ENCODE measurements at regions not wholly inside any gene's neighbourhood (a gene's known extent, or its start where the extent isn't known, plus 50 kb on each side); places are given as distances from the start of the nearest gene placed in this dataset.

DNA sequence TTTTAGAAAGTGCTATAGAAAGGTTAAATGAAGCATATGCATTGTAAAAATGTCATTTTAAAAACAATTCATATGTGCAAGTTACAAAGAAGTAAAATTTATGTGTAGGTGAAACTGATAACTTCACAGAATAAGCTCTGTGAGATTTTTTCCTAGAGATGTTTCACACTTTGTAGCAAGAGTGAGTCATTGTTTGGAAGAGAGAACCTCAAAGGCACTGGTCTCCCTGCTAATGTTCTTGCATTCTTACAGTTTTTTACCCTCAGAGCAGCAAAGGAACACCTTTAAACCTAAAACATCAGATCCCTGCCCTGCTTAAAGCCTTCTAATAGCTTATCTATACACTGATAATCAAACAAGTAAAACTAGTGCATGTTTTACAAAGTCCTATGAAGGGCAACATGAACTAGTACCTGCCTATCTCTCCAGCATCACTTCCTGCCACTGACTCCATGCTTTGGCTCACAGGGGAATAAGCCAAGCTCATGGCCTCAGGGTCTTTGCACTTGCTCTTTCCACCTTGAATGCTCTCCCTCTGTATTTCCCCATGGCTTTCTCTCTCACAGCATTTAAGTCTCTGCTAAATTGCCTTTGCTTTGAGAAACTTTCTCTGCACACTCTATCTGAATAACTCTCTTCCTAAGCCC is 997.0 kb downstream of the GATA3 start:
- no peak for TF ChIP-seq EZH2 (IDR thresholded peaks at IDR 0.05; ENCODE audit: insufficient read depth, low read length)
- TF ChIP-seq, protein P1, sequence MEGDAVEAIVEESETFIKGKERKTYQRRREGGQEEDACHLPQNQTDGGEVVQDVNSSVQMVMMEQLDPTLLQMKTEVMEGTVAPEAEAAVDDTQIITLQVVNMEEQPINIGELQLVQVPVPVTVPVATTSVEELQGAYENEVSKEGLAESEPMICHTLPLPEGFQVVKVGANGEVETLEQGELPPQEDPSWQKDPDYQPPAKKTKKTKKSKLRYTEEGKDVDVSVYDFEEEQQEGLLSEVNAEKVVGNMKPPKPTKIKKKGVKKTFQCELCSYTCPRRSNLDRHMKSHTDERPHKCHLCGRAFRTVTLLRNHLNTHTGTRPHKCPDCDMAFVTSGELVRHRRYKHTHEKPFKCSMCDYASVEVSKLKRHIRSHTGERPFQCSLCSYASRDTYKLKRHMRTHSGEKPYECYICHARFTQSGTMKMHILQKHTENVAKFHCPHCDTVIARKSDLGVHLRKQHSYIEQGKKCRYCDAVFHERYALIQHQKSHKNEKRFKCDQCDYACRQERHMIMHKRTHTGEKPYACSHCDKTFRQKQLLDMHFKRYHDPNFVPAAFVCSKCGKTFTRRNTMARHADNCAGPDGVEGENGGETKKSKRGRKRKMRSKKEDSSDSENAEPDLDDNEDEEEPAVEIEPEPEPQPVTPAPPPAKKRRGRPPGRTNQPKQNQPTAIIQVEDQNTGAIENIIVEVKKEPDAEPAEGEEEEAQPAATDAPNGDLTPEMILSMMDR (IDR thresholded peaks at IDR 0.05; ENCODE audit: insufficient read depth, low read depth, low read length) = no peak
